GM23248 (cell line): ENCODE measurements at regions not wholly inside any gene's neighbourhood (a gene's known extent, or its start where the extent isn't known, plus 50 kb on each side); places are given as distances from the start of the nearest gene placed in this dataset. TPM values are rescaled to one million over a fixed set of nuclear protein-coding genes. Genes with fewer than 3 reads are reported as not detected.
A peak's percentile ranks its signal among the peaks of the same experiment; 100 is the strongest.

ENCODE experiments used
- DNase-seq: peaks from one replicate; pipeline ENCODE4 v3.0.0-alpha.2; 2015
- H2AFZ ChIP-seq: fragments of 200-600 bp; sonication (generic); 2 replicates; pipeline ENCODE4 v1.6.1; 2016; ENCODE audit warnings: antibody characterized with exemption
- H3F3A ChIP-seq: fragments of 200-600 bp; sonication (generic); 2 replicates; pipeline ENCODE4 v1.6.1; 2016; ENCODE audit warnings: mild to moderate bottlenecking, antibody characterized with exemption, mixed run types; ENCODE audit not compliant: insufficient read depth
- H3K27ac ChIP-seq: fragments of 200-600 bp; sonication (generic); 2 replicates; pipeline ENCODE4 v1.5.1; 2016; ENCODE audit warnings: mild to moderate bottlenecking
- H3K27me3 ChIP-seq: fragments of 200-600 bp; sonication (generic); replicated peaks from 2 replicates; pipeline ENCODE4 v1.6.1; 2016; ENCODE audit warnings: mild to moderate bottlenecking; ENCODE audit not compliant: insufficient read depth
- H3K36me3 ChIP-seq: fragments of 200-600 bp; sonication (generic); 2 replicates; pipeline ENCODE4 v1.6.1; 2016; ENCODE audit warnings: low read depth, mild to moderate bottlenecking
- H3K4me1 ChIP-seq: fragments of 200-600 bp; sonication (generic); 2 replicates; pipeline ENCODE4 v1.6.1; 2016; ENCODE audit warnings: mild to moderate bottlenecking; ENCODE audit not compliant: insufficient read depth
- H3K4me2 ChIP-seq: fragments of 200-600 bp; sonication (generic); one replicate; pipeline ENCODE4 v1.6.1; 2016; ENCODE audit warnings: mild to moderate bottlenecking; ENCODE audit not compliant: unreplicated experiment
- H3K4me3 ChIP-seq: fragments of 200-600 bp; sonication (generic); 2 replicates; pipeline ENCODE4 v1.5.1; 2016; ENCODE audit warnings: mild to moderate bottlenecking
- H3K79me2 ChIP-seq: fragments of 200-600 bp; sonication (generic); 2 replicates; pipeline ENCODE4 v1.6.1; 2016; ENCODE audit warnings: mild to moderate bottlenecking; ENCODE audit not compliant: insufficient read depth
- H3K9ac ChIP-seq: fragments of 200-600 bp; sonication (generic); 2 replicates; pipeline ENCODE4 v1.6.1; 2016; ENCODE audit warnings: mild to moderate bottlenecking
- H3K9me2 ChIP-seq: fragments of 200-600 bp; sonication (generic); 2 replicates; pipeline ENCODE4 v1.6.1; 2016; ENCODE audit warnings: mixed run types, mild to moderate bottlenecking, moderate library complexity; ENCODE audit not compliant: insufficient read depth
- H3K9me3 ChIP-seq: fragments of 200-600 bp; sonication (generic); one replicate; pipeline ENCODE4 v1.6.1; 2017; ENCODE audit warnings: low read depth
- H4K20me1 ChIP-seq: fragments of 200-600 bp; sonication (generic); 2 replicates; pipeline ENCODE4 v1.6.0; 2016; ENCODE audit not compliant: insufficient read depth
- EZH2 ChIP-seq: fragments of 200-600 bp; sonication (generic); IDR thresholded peaks from 2 replicates; pipeline ENCODE4 v1.6.1; 2018; ENCODE audit warnings: antibody characterized with exemption, mild to moderate bottlenecking; ENCODE audit not compliant: insufficient read depth, poor library complexity, severe bottlenecking
- EZH2phosphoT487 ChIP-seq: fragments of 200-600 bp; sonication (generic); IDR thresholded peaks from 2 replicates; pipeline ENCODE4 v1.6.1; 2018; ENCODE audit warnings: antibody characterized with exemption, moderate library complexity, mild to moderate bottlenecking, low read depth; ENCODE audit not compliant: insufficient read depth
- WGBS, 2 experiments: methylation state at CpG; one replicate each; pipeline ENCODE4 v1.1.6; 2015 to 2017; ENCODE audit warnings: low lambda C conversion rate in 2 of 2, low coverage in 1 of 2; ENCODE audit errors: missing lambda C conversion rate in 2 of 2; 5-methylcytosine and 5-hydroxymethylcytosine counted together
- in situ Hi-C: fragments of 300-500 bp; cut with MboI; formaldehyde crosslinking; loops from 2 replicates; pipeline ENCODE4 v1.15.0; 2020
- small RNA-seq: library from RNA; depleted of rRNA; stranded (forward); fragments of <200 nt; gene quantifications from one replicate; pipeline ENCODE3, GENCODE V24; 2014; ENCODE audit warnings: low read depth, low replicate concordance

- no peaks in the 10 kb centered on the region for H3K79me2 ChIP-seq
- H3K4me1 ChIP-seq = 0 out of 2 replicates have a peak, but pooled peaks cover 7% of the 10 kb centered on the region
- H3K27ac ChIP-seq = no peak overlapping the region
- no peak for TF ChIP-seq EZH2phosphoT487
- TF ChIP-seq EZH2 = no peak
- no peaks in the 10 kb centered on the region for H3K36me3 ChIP-seq
- H2AFZ ChIP-seq = no peak overlapping the region
- 43 to 44% methylated on average over 2 of the region's 2 CpGs for WGBS, 2 experiments
- in situ Hi-C loops = no loop called here
- peak; percentile 19 for DNase-seq
- no peaks in the 10 kb centered on the region; the same call in 1 of the 2 replicates for H3K27me3 ChIP-seq
- no peaks in the 10 kb centered on the region for H3K9me3 ChIP-seq
- no peak overlapping the region for H3K4me3 ChIP-seq
- no peaks in the 10 kb centered on the region for H4K20me1 ChIP-seq
- no peak overlapping the region for H3K9ac ChIP-seq
- H3K9me2 ChIP-seq = no peaks in the 10 kb centered on the region
- H3K4me2 ChIP-seq = no peak overlapping the region
- H3F3A ChIP-seq = no peaks in the 10 kb centered on the region
Observed at GRCh38 chr4:54802336-54802735, 144.6 kb downstream of the KIT start.

DNA sequence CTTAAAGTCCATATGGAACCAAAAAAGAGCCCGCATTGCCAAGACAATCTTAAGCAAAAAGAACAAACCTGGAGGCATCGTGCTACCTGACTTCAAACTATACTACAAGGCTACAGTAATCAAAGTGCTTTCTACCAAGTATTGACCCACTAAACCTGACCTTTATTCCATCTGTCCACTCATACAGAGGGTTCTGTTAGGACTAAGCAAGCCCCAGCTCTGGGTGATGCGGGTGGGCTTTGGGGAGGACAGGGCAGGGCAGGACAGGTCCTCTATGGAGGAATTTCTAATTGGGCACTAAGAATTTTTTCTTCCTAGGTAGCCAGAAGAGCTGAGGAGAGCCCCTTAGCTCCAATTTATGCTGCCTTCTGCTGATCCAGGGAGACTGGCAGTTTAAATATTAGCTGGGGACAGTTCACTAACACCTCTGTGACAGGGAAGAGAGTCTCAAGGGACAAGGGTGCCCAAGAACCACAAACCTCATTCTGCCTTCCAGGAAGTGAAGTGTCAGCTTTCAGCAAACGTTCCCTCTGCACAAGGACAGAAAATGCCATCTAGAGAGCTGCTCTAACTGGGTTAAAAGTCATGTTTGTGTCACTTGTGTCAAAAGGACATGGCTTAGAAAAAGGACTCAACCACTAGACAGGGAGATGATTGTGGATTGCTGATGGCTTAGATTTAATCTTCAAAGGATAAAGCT, 143.2 kb downstream of the KIT start:
- no peaks in the 10 kb centered on the region for H3K79me2 ChIP-seq
- H3K4me1 ChIP-seq = 0 out of 2 replicates have a peak, but pooled peaks cover 7% of the 10 kb centered on the region
- H3K9me3 ChIP-seq = no peaks in the 10 kb centered on the region
- H3K9me2 ChIP-seq = no peaks in the 10 kb centered on the region
- H3K27ac ChIP-seq = no peak overlapping the region
- no peak overlapping the region for H3K4me3 ChIP-seq
- no peak overlapping the region for H2AFZ ChIP-seq
- H4K20me1 ChIP-seq = no peaks in the 10 kb centered on the region
- no peaks in the 10 kb centered on the region for H3F3A ChIP-seq
- no peak for DNase-seq
- H3K27me3 ChIP-seq = no peaks in the 10 kb centered on the region; the same call in 1 of the 2 replicates
- no peaks in the 10 kb centered on the region for H3K36me3 ChIP-seq
- in situ Hi-C loops = no loop called here
- no peak overlapping the region for H3K9ac ChIP-seq
- no peak overlapping the region for H3K4me2 ChIP-seq
- WGBS, 2 experiments = 41 to 51% methylated on average over 4 of the region's 4 CpGs
- TF ChIP-seq EZH2 (no peak), EZH2phosphoT487 (no peak)

DNA sequence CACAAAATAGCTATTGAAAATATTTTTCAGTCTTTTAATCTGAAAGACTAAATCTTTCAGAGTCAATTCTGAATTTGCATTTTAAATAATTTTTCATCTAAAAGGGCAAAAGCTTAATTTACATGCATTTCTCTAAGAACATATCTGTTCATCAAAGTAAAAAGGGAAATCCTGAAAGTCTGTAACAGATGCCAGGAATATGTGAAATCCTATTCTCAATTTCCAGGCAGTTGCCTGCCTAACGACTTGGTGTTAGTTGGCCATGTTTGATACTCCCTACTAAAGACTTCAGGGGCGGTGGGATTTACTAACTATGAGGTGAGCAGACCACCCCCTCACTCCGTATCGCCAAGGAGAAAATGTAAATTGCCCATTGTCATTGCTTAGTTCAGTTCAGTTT, 136.8 kb downstream of the KIT start:
- in situ Hi-C loops = no loop called here
- no peak overlapping the region for H3K4me2 ChIP-seq
- H4K20me1 ChIP-seq = no peaks in the 10 kb centered on the region
- H3F3A ChIP-seq = no peaks in the 10 kb centered on the region
- TF ChIP-seq EZH2phosphoT487 = no peak
- TF ChIP-seq EZH2 = no peak
- H3K36me3 ChIP-seq = no peaks in the 10 kb centered on the region
- no peaks in the 10 kb centered on the region for H3K79me2 ChIP-seq
- no peak for DNase-seq
- no peak overlapping the region for H3K27ac ChIP-seq
- H3K9me2 ChIP-seq = no peaks in the 10 kb centered on the region
- no peak overlapping the region for H2AFZ ChIP-seq
- H3K27me3 ChIP-seq = no peaks in the 10 kb centered on the region
- no peak overlapping the region for H3K9ac ChIP-seq
- H3K4me3 ChIP-seq = no peak overlapping the region
- 38 to 51% methylated on average over 4 of the region's 4 CpGs for WGBS, 2 experiments
- H3K9me3 ChIP-seq = no peaks in the 10 kb centered on the region
- no peaks in the 10 kb centered on the region for H3K4me1 ChIP-seq

DNA sequence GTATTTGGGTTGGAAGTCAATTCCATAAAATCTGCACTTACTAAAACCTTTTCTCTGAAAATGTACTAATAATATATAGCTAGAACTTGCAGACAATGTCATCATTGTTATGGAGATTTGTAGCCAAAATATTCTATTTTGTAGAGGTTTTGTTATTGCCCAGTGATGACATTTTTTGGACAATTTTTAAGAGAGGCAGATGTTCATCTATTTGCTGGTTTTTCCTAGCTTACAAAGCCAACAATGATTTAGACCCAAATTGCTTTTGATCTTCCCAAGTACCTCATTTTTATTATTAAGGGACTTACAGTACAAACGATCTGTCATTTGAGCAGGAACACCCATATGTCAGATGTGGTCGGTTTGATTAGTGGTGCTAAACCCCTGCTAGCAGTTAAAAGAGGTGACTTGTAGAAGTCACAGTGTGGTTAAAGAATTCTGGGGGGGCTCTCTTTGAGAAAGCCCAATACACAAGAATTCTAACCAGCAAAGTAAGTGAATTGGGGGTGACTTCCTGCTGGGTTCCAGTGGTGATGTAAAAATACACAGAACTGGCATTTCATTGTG, 136.2 kb downstream of the KIT start:
- no peak for TF ChIP-seq EZH2
- Histone ChIP-seq H3K4me1 (no peaks in the 10 kb centered on the region), H3K9me2 (no peaks in the 10 kb centered on the region), H3K4me2 (no peak overlapping the region), H3K27ac (no peak overlapping the region), H3K9ac (no peak overlapping the region), H4K20me1 (no peaks in the 10 kb centered on the region), H3K4me3 (no peak overlapping the region), H3K9me3 (no peaks in the 10 kb centered on the region), H3F3A (no peaks in the 10 kb centered on the region), H3K79me2 (no peaks in the 10 kb centered on the region), H3K27me3 (no peaks in the 10 kb centered on the region), H3K36me3 (no peaks in the 10 kb centered on the region), H2AFZ (no peak overlapping the region)
- WGBS, 2 experiments = 7 to 20% methylated on average over 2 of the region's 2 CpGs
- no peak for DNase-seq
- in situ Hi-C loops = no loop called here

Small RNAs in the stretch of these regions (small RNA-seq; reads per million reads assigned to genes)
- gene RPL38P3 = not detected
